ENCODE measurements at regions not wholly inside any gene's neighbourhood (a gene's known extent, or its start where the extent isn't known, plus 50 kb on each side); places are given as distances from the start of the nearest gene placed in this dataset.

- H3K4me3 ChIP-seq (ENCODE audit: low read depth, low read length) = no peak overlapping the region
- H3K36me3 ChIP-seq (ENCODE audit: control insufficient read depth, insufficient read depth, low read length) = no peaks in the 10 kb centered on the region
- no peak for TF ChIP-seq CTCF (IDR thresholded peaks at IDR 0.05; ENCODE audit: insufficient read depth, low read length, poor library complexity, severe bottlenecking)
- no peak for DNase-seq (ENCODE audit: low read depth)
- no peaks in the 10 kb centered on the region for H3K27me3 ChIP-seq (ENCODE audit: control insufficient read depth, insufficient read depth, low read length)
These were observed 331.6 kb downstream of the BCOR start for GRCh38 chrX:39766085-39766726.

- no peak for TF ChIP-seq CTCF (IDR thresholded peaks at IDR 0.05; ENCODE audit: insufficient read depth, low read length, poor library complexity, severe bottlenecking)
These were observed 330.9 kb downstream of the BCOR start for GRCh38 chrX:39766855-39767254.

GRCh38 chrX:39767446-39767845 is 330.3 kb downstream of the BCOR start:
- no peaks in the 10 kb centered on the region for H3K36me3 ChIP-seq (ENCODE audit: control insufficient read depth, insufficient read depth, low read length)
- TF ChIP-seq CTCF (IDR thresholded peaks at IDR 0.05; ENCODE audit: insufficient read depth, low read length, poor library complexity, severe bottlenecking) = no peak
- no peak for DNase-seq (ENCODE audit: low read depth)
- no peak overlapping the region for H3K4me3 ChIP-seq (ENCODE audit: low read depth, low read length)
- no peaks in the 10 kb centered on the region for H3K27me3 ChIP-seq (ENCODE audit: control insufficient read depth, insufficient read depth, low read length)

More at GRCh38 chrX:39766855-39767254, 330.9 kb downstream of the BCOR start:
- Histone ChIP-seq H3K27me3 (ENCODE audit: control insufficient read depth, insufficient read depth, low read length) (no peaks in the 10 kb centered on the region), H3K36me3 (ENCODE audit: control insufficient read depth, insufficient read depth, low read length) (no peaks in the 10 kb centered on the region), H3K4me3 (ENCODE audit: low read depth, low read length) (no peak overlapping the region)
- DNase-seq (ENCODE audit: low read depth) = no peak

GRCh38 chrX:39769748-39770147 is 328.0 kb downstream of the BCOR start:
- Histone ChIP-seq H3K27me3 (ENCODE audit: control insufficient read depth, insufficient read depth, low read length) (no peaks in the 10 kb centered on the region), H3K36me3 (ENCODE audit: control insufficient read depth, insufficient read depth, low read length) (no peaks in the 10 kb centered on the region), H3K4me3 (ENCODE audit: low read depth, low read length) (no peak overlapping the region)
- no peak for TF ChIP-seq CTCF (IDR thresholded peaks at IDR 0.05; ENCODE audit: insufficient read depth, low read length, poor library complexity, severe bottlenecking)
- DNase-seq (ENCODE audit: low read depth) = no peak

GRCh38 chrX:39771089-39771488 is 326.7 kb downstream of the BCOR start:
- Histone ChIP-seq H3K4me3 (ENCODE audit: low read depth, low read length) (no peak overlapping the region), H3K27me3 (ENCODE audit: control insufficient read depth, insufficient read depth, low read length) (no peaks in the 10 kb centered on the region), H3K36me3 (ENCODE audit: control insufficient read depth, insufficient read depth, low read length) (no peaks in the 10 kb centered on the region)
- TF ChIP-seq CTCF (IDR thresholded peaks at IDR 0.05; ENCODE audit: insufficient read depth, low read length, poor library complexity, severe bottlenecking) = no peak
- DNase-seq (ENCODE audit: low read depth) = no peak
